HG03469 (cell line): ENCODE measurements at regions not wholly inside any gene's neighbourhood (a gene's known extent, or its start where the extent isn't known, plus 50 kb on each side); places are given as distances from the start of the nearest gene placed in this dataset.
"Not testable (repeated sequence)": the region's sequence is repeated elsewhere in the genome, so short reads cannot be mapped to it uniquely, and the experiment has no call there.

Experiments used
- ATAC-seq: cut with Tn5 transposase; IDR thresholded peaks from one replicate; pipeline ENCODE4 v1.9.1; 2021; ENCODE audit warnings: mild to moderate bottlenecking, moderate library complexity, moderate number of reproducible peaks; ENCODE audit not compliant: unreplicated experiment

DNA sequence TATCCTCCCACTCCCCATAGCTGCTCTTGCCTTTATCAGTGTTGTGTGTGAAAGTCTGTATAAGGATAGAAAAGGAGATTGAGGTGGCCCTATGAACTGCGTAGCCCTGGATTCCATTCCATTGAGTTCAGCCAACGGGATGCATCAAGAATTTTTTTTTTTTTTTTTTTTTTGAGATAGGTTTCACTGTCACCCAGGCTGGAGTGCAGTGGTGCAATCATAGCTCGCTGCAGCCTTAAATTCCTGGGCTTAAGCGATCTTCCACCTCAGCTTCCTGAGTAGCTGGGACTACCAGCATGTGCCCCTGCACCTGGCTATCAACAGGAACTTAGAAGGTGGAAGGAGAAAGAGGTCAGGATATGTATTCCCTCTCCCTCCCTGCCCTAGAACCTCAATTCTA is 187.2 kb upstream of the SPRY1 start:
- ATAC-seq, result no peak

DNA sequence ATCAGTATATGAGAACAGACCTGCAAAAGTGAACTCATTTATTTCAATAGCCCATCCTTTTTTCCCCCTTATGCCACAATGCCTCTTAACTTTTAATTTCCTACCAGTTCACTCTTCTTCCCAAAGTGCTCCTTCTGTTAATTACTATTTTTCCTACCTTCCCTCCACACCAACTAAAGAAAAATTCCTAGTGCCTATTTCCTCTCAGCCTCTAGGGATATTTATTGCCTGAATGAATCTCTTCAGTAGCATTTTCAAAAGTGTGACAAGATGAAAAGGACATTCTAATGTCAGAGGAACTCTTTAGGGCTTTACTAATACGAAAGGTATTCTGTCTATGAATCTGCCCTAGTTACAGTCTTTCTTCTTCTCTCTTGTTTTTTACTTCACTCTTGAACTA is 181.1 kb upstream of the SPRY1 start:
- no peak for ATAC-seq

DNA sequence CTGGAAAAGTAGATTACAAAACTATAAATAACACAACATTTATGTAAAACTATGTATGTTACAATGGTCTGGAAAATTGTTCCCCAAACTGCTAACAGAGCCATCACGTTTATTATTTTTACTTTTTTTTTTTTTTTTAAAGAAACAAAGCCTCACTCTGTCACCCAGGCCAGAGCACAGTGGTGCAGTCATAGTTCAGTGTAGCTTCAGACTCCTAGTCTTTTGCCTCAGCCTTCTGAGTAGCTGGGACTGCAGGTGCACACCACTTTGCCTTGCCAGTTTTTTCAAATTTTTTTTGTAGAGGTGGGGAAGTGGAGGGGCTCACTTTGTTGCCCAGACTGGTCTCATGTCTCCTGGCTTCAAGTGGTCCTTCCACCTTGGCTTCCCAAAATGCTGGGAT is 180.1 kb upstream of the SPRY1 start:
- ATAC-seq, result no peak

DNA sequence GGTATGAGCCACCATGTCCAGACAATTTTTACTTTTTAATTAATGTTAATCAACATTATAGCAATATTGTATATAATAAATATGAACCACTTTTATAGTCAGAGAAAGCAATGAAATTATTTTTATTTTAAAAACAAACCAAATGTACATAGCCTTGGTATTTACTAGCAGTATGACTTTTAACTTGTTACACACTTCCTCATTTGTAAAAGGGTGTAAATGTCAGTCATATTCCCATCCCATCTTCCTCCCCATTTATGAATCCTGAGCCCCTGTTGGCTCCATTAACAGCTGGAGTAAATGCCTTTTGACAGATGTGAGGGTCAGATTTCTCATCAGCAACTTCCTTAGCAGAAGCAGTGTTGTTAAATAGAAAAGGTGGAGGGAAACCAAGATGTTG is 179.6 kb upstream of the SPRY1 start:
- ATAC-seq, result no peak

DNA sequence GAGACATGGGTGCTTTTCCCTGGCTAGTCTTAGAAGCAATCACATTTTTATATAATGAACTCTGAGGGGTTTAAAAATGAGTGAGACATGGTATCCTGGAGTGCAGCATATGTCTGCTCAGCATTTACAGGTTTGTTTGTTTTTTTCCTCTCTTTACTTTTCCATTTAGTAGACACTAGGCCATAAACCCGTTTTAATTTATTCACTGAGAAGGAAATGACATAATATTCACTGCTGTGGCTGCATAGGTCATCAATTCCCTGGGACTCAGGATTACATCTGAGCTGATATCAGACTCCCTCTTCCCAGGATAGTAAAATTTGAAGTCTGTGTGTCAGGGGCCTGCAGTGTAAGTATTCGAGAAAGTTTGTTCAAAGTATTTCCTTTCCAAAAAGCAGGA is 178.9 kb upstream of the SPRY1 start:
- no peak for ATAC-seq

DNA sequence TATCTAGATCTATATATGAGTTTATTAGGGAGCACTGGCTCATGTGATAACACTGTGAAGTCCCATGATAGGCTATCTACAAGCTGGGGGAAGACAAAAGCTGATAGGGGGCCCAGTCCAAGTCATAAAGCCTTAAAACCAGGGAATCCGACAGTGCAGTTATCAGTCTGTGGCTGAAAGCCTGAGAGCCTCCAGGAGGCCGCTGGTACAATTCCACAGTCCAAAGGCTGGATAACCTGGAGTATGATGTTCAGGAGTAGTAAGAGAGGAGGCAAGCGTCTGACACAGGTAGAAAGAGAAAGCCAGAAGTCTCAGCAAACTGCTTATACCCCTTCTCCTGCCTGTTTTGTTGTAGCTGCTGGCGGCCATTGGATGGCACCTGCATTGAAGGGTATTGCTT is 177.6 kb upstream of the SPRY1 start:
- ATAC-seq, result no peak

DNA sequence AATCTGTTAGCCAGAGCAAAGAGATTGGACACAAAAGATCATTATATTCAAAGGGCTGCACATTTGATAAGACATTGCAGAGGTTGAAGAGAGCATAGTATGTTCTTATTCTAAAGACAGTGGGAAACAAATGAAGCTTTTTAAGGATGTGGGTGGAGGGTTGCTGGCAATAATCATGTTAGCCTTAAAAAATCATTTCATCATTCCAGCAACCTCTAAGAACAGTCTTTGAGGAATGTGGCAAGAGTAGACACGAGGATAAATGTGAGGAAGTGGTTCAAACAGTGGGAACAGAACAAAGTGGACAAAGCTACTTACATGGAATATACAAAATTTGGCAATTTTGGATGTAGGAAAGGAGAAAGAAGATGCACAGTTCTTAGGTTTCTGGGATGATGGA is 167.3 kb upstream of the SPRY1 start:
- no peak for ATAC-seq

DNA sequence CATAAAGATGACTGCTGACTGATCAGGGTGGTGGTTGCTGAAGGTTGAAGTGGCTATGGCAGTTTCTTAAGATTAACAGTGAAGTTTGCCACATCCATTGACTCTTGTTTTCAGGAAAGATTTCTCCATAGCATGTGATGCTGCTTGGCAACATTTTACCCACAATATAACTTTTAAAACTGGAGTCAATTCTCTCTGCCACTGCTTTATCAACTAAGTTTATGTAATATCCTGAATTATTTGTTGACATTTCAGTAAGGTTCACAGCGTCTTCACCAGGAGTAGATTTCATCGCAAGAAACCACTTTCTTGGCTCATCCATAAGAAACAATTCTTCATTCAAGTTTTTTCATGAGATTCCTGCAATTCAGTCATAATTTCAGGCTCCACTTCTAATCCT is 166.5 kb upstream of the SPRY1 start:
- ATAC-seq, result no peak

DNA sequence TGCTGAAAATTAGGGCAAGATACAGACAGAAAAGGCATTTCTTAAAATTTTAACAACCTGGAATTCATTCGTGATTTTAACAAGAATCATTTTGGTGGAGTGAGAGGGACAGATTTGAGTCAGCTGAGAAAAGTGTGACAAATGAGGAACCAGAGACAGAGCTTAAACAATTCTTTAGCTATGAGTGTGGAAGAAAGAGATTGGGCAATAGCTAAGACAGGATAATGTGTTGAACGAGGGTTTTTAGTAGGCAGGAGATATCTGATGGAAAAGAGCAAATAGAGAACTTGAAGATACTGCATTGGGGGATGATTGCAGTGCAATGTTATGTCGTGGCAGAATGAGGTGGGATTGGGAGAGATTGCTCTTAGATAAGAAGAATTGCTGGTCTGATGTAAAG is 164.2 kb upstream of the SPRY1 start:
- ATAC-seq, result no peak

DNA sequence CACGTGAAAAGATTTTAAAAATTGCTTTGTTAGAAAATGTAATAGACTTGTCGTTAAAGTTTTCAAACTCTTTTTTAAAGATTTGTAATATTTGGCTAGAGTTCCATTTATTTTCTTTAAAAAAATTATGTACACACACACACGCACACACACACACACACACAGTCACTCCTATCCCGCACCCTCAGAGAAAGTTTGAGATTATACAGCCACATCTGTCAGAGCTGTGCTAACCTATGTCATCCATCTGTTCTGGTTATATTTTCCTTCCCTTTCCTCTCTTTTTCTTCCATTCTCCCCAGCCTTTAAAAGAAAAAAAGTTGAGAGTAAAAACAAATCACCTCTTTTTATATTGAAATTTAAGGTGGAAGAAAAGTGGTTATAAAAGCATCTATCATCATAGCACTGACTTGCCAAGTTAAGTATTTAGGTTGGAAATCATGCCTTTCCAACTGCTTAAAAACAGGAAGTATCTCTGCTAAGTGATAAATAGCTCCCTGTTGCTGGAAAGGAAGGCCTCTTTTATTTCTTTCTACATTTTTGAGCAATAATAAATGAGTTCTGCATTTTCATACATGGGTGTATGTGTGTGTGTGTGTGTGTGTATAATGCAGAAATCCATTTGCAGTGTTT is 163.3 kb upstream of the SPRY1 start:
- no peak for ATAC-seq

DNA sequence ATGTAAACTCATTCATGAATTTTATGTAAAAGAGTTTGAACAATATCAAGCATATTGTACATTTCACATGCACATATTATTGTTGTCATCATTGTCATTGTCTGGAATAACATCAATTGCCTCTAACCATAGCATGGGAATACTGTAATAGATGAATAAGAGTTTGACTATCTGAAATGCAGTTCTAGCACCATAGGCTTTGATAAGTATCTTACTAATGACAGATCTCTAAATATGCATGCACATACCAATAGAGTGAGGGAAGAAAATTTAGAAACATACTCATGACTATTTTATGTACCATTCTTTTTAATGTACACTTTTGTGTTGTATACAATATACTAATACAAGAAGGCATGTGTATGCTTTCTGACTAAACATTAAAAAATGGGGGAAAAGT is 161.6 kb upstream of the SPRY1 start:
- no peak for ATAC-seq

DNA sequence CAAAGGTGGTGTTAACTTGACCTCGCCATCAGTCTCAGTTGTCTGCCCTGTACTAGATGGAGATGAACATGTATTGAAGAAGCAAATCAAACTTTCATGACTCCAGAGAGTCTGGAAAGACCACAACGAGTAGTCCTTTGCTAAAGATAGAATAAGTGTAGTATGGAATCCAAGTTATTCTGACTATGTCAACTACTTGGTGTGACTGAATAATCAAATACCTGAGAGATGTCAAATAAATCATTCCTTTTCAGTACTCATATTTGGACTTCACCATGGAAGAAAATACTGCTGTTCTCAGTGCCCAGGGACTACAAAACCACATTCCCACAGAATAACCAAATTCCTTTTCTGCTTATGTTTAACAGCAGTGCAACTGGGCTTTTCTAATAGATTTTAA is 161.2 kb upstream of the SPRY1 start:
- ATAC-seq, result no peak

DNA sequence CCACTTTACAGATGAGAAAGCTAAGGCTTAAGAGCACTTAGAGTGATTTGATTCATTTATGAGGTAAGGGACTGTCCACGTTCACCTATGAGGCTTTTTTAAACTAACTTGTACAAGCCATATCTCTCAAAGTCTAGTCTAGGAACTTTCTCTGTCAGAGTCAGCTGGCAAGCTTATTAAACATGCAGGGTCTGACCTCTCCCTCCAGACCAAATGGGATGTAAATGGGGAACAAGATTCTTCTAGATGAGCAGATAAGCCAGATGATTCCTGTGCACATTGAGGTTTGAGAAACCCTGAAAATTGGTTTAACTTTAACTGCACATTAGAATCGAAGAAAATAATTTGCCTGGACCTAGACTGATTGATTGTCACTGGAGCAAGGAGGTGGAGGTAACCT is 160.0 kb upstream of the SPRY1 start:
- ATAC-seq, result no peak

DNA sequence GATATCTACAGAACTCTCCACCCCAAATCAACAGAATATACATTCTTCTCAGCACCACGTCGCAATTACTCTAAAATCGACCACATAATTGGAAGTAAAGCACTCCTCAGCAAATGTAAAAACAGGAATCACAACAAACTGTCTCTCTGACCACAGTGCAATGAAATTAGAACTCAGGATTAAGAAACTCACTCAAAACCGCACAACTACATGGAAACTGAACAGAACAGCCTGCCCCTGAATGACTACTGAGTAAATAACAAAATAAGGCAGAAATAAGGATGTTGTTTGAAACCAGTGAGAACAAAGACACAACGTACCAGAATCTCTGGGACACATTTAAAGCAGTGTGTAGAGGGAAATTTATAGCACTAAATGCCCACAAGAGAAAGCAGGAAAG is 156.3 kb upstream of the SPRY1 start:
- ATAC-seq, result not testable (repeated sequence)

DNA sequence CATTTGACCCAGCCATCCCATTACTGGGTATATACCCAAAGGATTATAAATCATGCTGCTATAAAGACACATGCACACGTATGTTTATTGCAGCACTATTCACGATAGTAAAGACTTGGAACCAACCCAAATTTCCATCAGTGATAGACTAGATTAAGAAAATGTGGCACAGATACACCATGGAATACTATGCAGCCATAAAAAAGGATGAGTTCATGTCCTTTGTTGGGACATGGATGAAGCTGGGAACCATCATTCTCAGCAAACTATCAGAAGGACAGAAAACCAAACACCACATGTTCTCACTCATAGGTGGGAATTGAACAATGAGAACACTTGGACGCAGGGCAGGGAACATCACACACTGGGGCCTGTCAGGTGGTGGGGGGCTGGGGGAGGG is 153.4 kb upstream of the SPRY1 start:
- ATAC-seq, result not testable (repeated sequence)

DNA sequence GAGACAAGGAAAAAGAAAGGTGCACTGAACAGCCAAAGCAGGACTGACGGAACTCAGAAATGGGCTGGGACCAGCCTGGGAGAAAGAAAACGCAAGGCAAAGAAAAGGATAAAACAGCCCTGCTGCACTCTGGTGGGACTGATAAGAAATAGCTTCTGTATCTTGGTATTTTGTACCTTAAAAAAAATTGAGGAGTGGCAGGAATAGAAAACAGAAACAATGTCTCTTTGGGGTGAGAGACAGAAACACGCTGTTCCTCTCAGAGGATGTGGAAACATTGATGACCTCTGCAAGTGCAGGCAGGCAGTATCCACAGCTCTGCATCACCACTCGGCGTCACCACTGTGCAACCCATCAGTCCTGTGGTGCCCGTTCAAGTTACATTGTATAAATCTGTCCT is 152.5 kb upstream of the SPRY1 start:
- peak; percentile 64 for ATAC-seq

DNA sequence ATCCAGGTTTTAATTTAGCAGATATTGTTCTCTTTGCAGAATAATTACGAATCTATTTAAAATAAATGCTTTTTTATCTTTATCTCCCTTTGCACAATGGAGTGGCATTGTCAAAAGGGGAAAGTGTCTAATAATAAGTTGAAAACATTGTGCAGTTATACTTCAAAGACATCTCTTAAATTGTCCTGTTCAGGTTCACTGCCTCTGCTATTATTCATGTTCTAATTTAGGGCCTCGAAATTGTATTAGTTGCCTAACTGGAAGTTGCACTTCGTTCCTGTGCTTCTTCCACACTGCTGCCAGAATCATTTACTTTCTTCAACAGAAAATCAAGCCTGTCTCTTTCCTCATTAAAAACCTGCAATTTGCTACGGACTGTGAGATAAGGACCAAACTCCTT is 150.5 kb upstream of the SPRY1 start:
- no peak for ATAC-seq

DNA sequence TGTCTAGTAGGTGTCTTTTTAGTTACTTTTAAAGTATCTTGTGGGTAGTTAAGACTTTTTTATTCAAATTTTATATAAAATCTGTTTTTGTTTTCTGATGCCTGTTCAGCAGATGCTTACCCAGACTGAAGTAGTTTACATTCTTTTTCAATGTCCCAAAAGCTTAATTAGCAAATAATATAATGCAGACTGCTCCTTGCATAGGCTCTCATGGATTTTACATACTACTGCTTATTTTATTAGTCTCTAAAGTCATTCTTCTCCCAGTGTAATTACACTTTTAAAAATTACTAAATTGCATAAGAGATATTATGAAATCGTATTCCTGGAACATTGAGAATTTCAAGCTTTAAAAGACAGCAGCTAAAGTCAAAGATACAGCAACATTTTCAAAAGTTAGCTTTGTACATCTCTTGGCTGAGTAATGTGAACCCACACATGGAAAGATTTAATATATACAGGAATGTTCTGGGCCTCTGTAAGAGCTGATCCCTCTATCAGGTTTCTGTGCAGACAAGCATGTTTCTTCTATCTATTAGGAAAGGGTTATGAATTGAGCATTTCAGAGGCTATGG is 148.4 kb upstream of the SPRY1 start:
- ATAC-seq, result no peak

DNA sequence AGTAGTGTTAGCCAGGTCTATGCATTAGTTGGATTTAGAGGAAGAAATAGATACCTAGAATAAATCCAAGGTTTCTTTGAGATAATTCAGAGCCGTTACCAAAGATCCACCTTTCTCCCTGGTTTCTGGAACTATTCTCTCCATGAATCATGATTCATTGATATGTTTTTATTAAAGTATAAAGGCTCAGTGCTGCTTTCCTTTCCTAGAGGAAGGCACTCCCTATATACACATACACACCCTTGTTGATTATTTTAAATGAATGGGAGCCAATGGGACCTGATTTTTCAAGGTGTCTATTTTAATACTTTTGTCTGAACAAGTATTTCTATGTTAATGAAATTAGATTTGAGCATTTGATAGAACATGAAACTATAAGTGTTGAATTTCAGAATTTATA is 146.8 kb upstream of the SPRY1 start:
- ATAC-seq, result no peak

DNA sequence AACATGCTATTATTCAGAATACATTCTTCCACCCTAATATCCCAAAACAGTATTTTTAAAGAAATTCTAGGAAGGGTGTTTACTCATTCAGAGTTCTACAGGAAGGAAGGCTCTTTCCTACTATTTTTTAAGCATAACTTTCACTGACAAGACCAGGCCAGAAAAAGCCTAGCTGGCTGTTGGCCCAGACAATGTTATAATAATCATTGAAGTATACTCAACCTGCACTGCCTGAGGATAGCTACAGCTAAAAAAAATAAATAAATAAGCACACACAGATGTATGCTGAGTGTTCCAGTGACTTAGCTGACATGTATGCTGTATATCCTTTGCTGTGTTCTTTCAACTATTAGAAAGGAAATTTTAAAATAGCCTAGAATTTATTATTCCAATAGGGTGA is 145.8 kb upstream of the SPRY1 start:
- no peak for ATAC-seq

DNA sequence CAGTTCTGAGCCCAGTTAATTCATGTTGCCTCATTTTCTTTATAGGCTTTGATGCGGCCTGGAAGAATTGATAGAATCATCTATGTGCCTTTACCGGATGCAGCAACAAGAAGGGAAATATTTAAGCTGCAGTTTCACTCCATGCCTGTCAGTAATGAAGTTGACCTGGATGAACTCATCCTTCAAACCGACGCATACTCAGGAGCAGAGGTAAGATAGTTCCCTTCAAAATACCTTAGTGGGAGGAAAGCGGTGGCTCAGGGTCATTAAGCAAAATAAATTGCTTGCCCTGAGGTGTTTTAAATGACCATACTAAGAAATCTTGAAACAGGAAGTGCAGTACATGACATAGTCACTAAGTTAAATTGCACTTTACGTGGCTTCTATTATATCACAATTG is 140.6 kb upstream of the SPRY1 start:
- no peak for ATAC-seq

DNA sequence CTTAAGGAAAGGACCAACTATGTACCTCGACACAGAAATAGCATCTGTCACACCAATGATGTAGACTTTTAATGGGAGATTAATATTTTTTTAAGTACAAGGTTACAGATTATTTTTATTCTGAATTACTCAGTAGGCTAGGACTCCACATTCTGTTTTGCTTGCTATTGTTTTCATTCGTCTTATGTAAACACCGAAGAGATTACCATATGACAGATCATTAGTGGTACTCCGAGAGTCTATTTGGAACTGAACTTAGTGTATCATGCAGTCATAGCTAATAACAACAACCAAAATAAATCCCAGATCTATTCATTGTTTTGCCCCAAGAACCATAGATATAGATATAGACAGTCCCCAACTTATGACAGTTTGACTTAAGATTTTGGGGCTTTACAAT is 139.7 kb upstream of the SPRY1 start:
- no peak for ATAC-seq

DNA sequence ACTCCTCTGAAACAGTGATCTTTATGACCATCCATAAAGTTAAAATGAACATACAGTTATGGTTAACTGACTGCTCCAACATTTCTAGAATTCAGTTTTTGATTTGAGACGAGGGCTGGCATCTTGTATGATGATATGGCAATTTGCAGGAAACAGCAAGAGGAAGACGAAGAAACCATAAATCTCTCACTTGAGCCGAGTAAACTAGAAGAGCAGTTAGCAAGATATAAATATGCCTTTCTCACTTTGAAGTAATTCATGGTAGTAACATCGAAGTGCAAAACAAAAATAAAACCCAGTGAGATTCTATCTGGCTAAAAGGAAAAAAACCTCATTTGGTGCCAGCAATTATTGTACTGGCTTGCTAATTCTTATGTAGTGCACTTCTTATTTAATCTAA is 139.0 kb upstream of the SPRY1 start:
- ATAC-seq, result no peak
